Kidney epithelial cell (primary cell): ENCODE measurements at regions not wholly inside any gene's neighbourhood (a gene's known extent, or its start where the extent isn't known, plus 50 kb on each side); places are given as distances from the start of the nearest gene placed in this dataset.
A peak's percentile ranks its signal among the peaks of the same experiment; 100 is the strongest.

ENCODE experiments used
- DNase-seq: peaks from one replicate; pipeline ENCODE4 v3.0.0-alpha.2; 2010; ENCODE audit warnings: low read depth
- H3K27me3 ChIP-seq: 2 replicates; pipeline ENCODE4 v1.6.0; 2011; ENCODE audit warnings: low read length; ENCODE audit not compliant: control insufficient read depth, insufficient read depth
- H3K36me3 ChIP-seq: 2 replicates; pipeline ENCODE4 v1.5.1; 2011; ENCODE audit warnings: low read length; ENCODE audit not compliant: control insufficient read depth, insufficient read depth
- H3K4me3 ChIP-seq: 2 replicates; pipeline ENCODE4 v1.5.1; 2011; ENCODE audit warnings: low read depth, mild to moderate bottlenecking, control low read depth, low read length
- TF ChIP-seq, protein P1 (sequence below): IDR thresholded peaks from 2 replicates; pipeline ENCODE4 v1.5.1; 2011; ENCODE audit warnings: mild to moderate bottlenecking, moderate library complexity, low read length, control low read depth, inconsistent platforms; ENCODE audit not compliant: insufficient read depth, poor library complexity, severe bottlenecking

DNA sequence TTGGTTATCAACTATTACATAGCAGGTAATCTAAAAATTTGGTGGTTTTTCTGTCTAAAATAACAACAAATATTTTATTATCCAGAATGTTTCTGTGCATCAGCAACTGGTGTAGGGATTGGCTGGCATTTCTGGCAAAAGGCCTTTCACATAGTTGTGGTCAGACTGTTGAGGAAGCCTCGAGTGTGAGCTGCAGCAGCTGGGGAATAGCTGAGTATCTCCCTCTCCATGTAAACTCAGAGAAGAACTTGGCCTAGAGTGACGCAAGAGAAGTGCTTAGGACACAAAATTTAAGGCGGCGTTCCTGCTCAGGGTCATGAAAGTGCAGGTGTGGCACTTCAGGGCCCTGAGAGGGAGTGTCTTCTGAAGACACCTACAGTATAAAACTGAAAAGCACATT is 558.9 kb downstream of the SPOCK3 start:
- peak; percentile 39 for DNase-seq
- TF ChIP-seq, protein P1, sequence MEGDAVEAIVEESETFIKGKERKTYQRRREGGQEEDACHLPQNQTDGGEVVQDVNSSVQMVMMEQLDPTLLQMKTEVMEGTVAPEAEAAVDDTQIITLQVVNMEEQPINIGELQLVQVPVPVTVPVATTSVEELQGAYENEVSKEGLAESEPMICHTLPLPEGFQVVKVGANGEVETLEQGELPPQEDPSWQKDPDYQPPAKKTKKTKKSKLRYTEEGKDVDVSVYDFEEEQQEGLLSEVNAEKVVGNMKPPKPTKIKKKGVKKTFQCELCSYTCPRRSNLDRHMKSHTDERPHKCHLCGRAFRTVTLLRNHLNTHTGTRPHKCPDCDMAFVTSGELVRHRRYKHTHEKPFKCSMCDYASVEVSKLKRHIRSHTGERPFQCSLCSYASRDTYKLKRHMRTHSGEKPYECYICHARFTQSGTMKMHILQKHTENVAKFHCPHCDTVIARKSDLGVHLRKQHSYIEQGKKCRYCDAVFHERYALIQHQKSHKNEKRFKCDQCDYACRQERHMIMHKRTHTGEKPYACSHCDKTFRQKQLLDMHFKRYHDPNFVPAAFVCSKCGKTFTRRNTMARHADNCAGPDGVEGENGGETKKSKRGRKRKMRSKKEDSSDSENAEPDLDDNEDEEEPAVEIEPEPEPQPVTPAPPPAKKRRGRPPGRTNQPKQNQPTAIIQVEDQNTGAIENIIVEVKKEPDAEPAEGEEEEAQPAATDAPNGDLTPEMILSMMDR, result no peak
- no peaks in the 10 kb centered on the region for H3K36me3 ChIP-seq
- no peak overlapping the region for H3K4me3 ChIP-seq
- H3K27me3 ChIP-seq, result no peaks in the 10 kb centered on the region

DNA sequence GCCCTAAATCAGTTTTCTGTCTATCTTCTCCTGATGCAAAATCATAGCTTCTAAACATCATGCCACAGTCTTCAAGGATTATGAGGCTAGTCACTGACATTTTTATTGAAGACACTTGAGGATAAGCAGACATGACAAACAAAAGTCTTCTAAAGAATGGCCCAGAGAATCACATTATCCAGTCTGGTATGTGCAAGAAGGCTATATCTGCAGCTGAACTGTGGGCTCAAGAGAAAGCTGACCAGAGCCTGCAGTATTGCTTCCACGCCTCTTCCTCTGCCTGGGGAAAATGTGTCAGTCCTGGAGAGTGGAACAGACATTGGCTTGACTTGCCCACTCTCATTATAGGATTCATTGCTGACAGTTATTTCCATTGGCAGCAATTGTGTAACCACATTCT is 553.5 kb downstream of the SPOCK3 start:
- no peaks in the 10 kb centered on the region for H3K36me3 ChIP-seq
- no peak overlapping the region for H3K4me3 ChIP-seq
- no peaks in the 10 kb centered on the region for H3K27me3 ChIP-seq
- TF ChIP-seq, protein P1, result no peak
- DNase-seq, result no peak

DNA sequence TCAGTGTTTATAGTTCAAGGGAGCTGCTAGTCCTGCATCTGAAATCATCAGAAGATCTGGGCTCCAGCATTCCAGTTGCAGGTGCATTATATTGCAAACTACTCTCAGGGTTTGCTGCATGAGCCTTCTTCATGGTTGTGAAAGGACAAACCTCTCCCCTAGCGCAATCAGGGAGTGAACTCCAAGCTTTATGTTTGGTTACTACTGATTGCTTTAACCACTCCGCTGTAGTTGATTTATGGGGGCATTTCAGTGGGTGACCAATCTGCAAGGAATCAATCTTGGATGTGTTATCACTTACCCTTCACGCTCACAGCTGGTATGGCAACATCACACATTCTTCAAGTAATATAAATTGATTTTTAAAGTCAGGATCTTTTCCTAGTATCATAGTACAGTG is 552.1 kb downstream of the SPOCK3 start:
- no peak for DNase-seq
- Histone ChIP-seq H3K27me3 (no peaks in the 10 kb centered on the region), H3K4me3 (no peak overlapping the region), H3K36me3 (no peaks in the 10 kb centered on the region)
- TF ChIP-seq, protein P1, result no peak
